ENCODE measurements at regions not wholly inside any gene's neighbourhood (a gene's known extent, or its start where the extent isn't known, plus 50 kb on each side); places are given as distances from the start of the nearest gene placed in this dataset.
"Not testable (repeated sequence)": the region's sequence is repeated elsewhere in the genome, so short reads cannot be mapped to it uniquely, and the experiment has no call there.

DNA sequence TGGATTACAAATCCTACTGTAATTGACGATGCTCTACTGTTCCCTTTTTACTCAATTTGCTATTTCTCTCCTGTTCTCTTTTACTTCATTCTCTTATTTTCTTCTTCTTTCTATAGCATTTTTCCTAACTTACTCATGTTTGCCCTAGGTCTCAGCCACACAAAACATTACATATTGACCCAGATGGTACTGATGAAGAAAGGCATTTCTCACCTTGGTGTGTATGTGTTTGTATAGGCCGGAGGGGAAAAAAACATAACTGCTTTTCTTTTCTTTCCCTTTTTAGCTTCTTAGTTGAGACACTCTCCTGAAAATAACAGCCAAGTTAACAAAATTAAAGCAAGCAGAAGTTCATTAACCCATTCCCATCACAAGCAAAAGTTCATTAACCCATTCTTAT is 1019.8 kb upstream of the CDH18 start:
- peak overlapping the region; percentile 29; the same call in 1 of the 2 replicates for H3K27ac ChIP-seq
- TF ChIP-seq, protein P1, sequence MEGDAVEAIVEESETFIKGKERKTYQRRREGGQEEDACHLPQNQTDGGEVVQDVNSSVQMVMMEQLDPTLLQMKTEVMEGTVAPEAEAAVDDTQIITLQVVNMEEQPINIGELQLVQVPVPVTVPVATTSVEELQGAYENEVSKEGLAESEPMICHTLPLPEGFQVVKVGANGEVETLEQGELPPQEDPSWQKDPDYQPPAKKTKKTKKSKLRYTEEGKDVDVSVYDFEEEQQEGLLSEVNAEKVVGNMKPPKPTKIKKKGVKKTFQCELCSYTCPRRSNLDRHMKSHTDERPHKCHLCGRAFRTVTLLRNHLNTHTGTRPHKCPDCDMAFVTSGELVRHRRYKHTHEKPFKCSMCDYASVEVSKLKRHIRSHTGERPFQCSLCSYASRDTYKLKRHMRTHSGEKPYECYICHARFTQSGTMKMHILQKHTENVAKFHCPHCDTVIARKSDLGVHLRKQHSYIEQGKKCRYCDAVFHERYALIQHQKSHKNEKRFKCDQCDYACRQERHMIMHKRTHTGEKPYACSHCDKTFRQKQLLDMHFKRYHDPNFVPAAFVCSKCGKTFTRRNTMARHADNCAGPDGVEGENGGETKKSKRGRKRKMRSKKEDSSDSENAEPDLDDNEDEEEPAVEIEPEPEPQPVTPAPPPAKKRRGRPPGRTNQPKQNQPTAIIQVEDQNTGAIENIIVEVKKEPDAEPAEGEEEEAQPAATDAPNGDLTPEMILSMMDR (IDR thresholded peaks at IDR 0.05): no peak
- no peak for TF ChIP-seq ZFX (IDR thresholded peaks at IDR 0.05; ENCODE audit: borderline replicate concordance)

DNA sequence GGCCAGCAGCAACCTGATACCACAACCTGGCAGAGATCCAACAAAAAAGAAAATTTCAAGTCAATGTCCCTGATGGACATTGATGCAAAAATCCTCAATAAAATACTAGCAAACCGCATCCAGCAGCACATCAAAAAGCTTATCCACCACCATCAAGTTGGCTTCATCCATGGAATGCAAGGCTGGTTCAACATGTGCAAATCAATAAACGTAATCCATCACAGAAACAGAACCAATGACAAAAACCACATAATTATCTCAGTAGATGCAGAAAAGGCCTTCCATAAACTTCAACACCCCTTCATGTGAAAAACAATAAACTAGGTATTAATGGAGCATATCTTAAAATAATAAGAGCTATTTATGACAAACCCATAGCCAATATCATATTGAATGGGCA is 1000.9 kb upstream of the CDH18 start:
- H3K27ac ChIP-seq: not testable (repeated sequence)

DNA sequence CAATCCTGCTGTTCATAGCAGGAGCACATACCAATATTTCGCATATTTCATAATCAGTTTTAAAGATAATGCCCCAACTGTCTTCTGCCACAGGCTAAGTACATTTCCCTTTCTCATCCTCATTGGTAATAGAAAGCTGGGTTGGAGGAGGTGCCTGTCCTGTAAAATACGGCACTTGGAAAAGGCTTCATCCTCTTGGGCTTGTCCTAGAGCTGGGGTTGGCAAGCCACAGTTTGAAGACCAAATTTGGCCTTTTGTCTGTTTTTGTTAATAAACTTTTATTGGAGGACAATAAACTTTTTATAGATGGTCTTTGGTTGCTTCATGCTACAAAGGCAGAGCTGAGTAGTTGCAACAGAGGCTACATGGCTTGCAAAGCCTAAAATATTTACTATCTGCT is 997.8 kb upstream of the CDH18 start:
- no peak overlapping the region for H3K27ac ChIP-seq
- TF ChIP-seq ZFX (IDR thresholded peaks at IDR 0.05; ENCODE audit: borderline replicate concordance): no peak
- TF ChIP-seq, protein P1 (IDR thresholded peaks at IDR 0.05): no peak

DNA sequence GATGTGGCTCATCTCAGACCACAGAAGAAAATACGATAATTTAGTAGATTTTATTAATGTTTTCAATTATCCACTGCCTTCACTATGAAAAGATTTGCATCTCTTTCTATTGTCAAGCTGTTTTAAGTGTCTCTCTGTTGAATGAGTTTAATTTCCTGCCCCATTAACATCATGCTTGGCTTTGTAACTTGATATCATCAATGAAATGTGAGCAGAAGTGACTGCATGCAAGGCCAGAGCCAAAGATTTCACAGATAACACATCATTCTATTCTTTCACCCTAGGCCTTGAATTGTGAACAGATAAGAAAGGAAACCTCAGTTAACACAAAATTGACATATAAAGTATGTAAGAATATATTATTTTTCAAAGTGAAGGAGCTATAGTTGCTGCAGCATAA is 986.4 kb upstream of the CDH18 start:
- TF ChIP-seq, protein P1 (IDR thresholded peaks at IDR 0.05): no peak
- TF ChIP-seq ZFX (IDR thresholded peaks at IDR 0.05; ENCODE audit: borderline replicate concordance): no peak
- H3K27ac ChIP-seq: no peak overlapping the region

DNA sequence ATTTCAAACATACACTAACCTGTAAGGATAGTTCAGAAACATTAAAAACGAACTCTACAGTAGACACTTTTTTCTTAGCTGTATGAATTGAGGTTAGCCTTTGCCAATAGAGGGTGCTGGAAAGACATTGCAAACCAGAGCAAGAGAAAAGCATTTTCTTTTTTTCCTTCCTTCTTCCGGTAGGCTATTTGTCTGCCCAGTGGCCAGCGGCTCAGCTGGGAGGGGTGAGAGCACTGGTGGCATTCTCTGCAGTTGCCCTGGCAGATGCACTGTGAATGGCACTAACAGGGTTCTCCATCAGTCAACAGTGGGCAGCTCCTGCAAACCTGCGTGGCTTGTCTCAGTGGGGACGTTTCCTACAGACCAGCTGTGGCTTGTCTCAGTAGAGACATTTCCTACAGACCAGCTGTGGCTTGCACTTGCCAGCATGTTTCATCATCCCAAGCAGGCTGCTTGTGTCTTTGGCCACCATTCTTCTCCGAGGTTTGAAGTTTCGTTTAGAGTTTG is 984.5 kb upstream of the CDH18 start:
- TF ChIP-seq ZFX (IDR thresholded peaks at IDR 0.05; ENCODE audit: borderline replicate concordance): no peak
- TF ChIP-seq, protein P1 (IDR thresholded peaks at IDR 0.05): peak; percentile 34
- H3K27ac ChIP-seq: no peak overlapping the region

DNA sequence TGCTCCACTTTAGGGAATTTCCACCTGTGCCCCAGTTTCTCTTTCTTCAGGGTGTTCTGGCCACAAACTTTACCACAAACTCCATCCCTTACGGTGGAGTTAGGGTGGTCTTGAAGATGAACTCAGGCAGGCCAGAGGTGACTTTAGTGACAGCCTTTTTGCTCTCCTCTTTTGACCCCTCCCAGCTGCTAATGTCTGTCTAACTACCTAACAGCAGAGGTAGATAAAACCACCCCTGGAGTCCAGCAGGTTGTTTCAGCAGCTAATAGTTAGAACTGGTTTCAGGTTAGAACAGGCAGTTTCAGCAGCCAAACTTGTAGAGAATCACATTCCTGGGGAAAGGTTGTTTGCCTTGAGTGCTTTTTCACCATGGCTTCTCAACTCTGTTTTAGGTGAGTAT is 971.3 kb upstream of the CDH18 start:
- H3K27ac ChIP-seq: no peak overlapping the region
- TF ChIP-seq, protein P1 (IDR thresholded peaks at IDR 0.05): no peak
- no peak for TF ChIP-seq ZFX (IDR thresholded peaks at IDR 0.05; ENCODE audit: borderline replicate concordance)

DNA sequence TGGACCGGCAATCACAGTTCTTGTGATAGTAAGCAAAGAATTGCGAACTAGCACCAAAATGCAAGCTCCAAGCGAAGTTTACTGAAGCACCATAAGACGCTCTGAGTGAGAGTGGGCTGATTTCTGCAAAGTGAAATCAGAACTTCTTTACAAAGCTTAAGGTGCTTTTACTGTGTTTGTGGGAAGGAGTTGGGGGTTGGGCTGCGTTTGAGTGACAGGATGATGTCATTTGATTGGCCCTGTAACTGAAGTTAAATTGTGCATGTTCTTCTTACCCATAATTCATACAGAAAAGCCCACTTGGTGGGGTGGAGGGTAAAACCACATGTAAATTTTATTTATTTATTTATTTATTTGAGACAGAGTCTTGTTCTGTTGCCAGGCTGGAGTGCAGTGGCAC is 970.6 kb upstream of the CDH18 start:
- TF ChIP-seq ZFX (IDR thresholded peaks at IDR 0.05; ENCODE audit: borderline replicate concordance): no peak
- TF ChIP-seq, protein P1 (IDR thresholded peaks at IDR 0.05): no peak
- H3K27ac ChIP-seq: no peak overlapping the region

DNA sequence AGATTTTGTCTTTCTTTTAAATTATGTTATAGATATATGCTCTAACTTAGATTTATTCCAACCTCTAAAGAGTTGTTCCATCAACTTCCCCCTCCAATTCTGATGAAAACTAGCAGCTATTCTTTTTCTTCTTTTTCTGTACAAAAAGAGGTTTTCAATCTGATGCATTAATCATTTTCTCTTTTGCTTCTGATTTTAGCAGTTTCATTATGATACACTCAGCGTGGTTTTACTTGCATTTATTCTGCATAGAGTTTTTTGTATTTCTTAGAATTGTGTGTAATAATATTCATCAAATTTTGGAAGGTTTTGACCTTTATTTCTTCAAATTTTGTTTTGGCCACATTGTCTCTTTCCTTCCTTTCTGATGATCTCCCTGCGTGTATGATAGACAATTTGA is 968.1 kb upstream of the CDH18 start:
- no peak overlapping the region for H3K27ac ChIP-seq
- TF ChIP-seq, protein P1 (IDR thresholded peaks at IDR 0.05): no peak
- no peak for TF ChIP-seq ZFX (IDR thresholded peaks at IDR 0.05; ENCODE audit: borderline replicate concordance)
